ENCODE measurements at regions not wholly inside any gene's neighbourhood (a gene's known extent, or its start where the extent isn't known, plus 50 kb on each side); places are given as distances from the start of the nearest gene placed in this dataset.

DNA sequence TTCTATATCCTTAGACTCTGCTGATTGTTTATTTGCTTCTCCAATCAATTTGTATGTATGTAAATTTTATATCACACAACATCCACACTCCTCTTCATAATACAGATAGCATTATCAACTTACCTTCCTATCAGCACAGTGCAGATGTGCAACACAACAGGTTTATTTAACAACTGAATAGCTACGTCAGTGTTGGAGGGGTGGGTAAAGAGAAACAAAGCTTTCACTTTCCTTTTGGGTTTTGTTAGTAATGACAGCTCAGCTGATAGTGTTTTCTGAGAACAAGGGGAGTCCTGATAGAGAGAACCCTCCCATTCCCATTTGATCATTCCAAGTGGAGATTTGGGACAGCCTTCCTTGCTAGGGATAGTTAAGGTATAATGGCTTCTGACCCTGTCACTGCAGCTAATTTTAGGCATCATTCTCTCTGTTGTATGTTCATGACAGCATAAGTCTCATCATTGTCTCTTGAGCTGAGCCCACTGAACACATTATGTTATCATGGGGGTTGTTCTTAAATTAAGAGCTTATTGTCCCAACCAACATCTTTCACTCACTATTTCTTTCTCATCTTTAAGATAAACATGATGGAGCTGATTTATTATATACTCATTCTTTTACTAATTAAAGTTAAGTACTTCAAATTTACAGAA, 227.7 kb downstream of the GPD2 start (continued):
- TF ChIP-seq, protein P1, sequence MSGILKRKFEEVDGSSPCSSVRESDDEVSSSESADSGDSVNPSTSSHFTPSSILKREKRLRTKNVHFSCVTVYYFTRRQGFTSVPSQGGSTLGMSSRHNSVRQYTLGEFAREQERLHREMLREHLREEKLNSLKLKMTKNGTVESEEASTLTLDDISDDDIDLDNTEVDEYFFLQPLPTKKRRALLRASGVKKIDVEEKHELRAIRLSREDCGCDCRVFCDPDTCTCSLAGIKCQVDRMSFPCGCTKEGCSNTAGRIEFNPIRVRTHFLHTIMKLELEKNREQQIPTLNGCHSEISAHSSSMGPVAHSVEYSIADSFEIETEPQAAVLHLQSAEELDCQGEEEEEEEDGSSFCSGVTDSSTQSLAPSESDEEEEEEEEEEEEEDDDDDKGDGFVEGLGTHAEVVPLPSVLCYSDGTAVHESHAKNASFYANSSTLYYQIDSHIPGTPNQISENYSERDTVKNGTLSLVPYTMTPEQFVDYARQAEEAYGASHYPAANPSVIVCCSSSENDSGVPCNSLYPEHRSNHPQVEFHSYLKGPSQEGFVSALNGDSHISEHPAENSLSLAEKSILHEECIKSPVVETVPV (CRISPR knock-in tag; IDR thresholded peaks at IDR 0.05) = no peak
- no peak for TF ChIP-seq TCF4 (CRISPR knock-in tag; IDR thresholded peaks at IDR 0.05; ENCODE audit: borderline replicate concordance)
- TF ChIP-seq ZNF70 (CRISPR knock-in tag; IDR thresholded peaks at IDR 0.05) = no peak
- TF ChIP-seq RARB (CRISPR knock-in tag; IDR thresholded peaks at IDR 0.05) = no peak
- no peak for TF ChIP-seq CSDC2 (CRISPR knock-in tag; IDR thresholded peaks at IDR 0.05)
- TF ChIP-seq PPARA (CRISPR knock-in tag; IDR thresholded peaks at IDR 0.05; ENCODE audit: borderline replicate concordance) = no peak
- TF ChIP-seq, protein P2, sequence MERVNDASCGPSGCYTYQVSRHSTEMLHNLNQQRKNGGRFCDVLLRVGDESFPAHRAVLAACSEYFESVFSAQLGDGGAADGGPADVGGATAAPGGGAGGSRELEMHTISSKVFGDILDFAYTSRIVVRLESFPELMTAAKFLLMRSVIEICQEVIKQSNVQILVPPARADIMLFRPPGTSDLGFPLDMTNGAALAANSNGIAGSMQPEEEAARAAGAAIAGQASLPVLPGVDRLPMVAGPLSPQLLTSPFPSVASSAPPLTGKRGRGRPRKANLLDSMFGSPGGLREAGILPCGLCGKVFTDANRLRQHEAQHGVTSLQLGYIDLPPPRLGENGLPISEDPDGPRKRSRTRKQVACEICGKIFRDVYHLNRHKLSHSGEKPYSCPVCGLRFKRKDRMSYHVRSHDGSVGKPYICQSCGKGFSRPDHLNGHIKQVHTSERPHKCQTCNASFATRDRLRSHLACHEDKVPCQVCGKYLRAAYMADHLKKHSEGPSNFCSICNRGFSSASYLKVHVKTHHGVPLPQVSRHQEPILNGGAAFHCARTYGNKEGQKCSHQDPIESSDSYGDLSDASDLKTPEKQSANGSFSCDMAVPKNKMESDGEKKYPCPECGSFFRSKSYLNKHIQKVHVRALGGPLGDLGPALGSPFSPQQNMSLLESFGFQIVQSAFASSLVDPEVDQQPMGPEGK (CRISPR knock-in tag; IDR thresholded peaks at IDR 0.05; ENCODE audit: borderline replicate concordance) = no peak
- no peak for TF ChIP-seq BACH2 (CRISPR knock-in tag; IDR thresholded peaks at IDR 0.05; ENCODE audit: borderline replicate concordance)
- no peak for TF ChIP-seq ZFP3 (CRISPR knock-in tag; IDR thresholded peaks at IDR 0.05)
- no peak for TF ChIP-seq SNAI2 (CRISPR knock-in tag; IDR thresholded peaks at IDR 0.05)
- no peak for TF ChIP-seq ZNF565 (CRISPR knock-in tag; conservative IDR thresholded peaks at IDR 0.05; ENCODE audit: low read depth)

DNA sequence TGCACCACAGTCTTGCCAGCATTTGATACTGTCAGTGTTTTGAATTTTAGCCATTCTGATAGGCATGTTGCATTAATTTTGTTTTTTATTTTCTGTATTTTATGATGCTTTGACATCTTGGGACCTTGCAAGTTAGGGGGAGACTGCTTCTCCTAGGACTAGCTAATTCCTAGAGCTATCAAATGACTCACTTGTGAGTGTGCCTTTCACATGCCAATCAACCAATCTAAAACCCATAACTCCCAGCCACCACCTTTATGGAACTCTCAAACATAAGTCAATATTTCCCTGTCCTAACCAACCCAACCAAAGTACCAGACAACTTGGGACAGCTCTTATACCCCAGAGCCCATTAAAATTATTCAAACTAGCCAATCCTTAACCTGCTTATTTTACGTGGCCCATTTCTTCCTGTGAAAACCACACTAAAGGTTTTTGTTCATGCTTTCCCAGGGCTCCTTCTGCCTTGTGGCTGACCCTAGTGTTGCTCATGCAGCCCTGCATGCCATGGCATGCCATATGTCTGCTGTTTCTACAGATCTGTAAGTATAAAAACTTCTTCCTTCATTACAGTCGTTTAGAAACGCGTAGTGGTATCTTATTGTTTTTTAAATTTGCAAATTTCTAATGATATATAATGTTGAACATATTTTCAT, 230.1 kb downstream of the GPD2 start:
- no peak for TF ChIP-seq ZNF70 (CRISPR knock-in tag; IDR thresholded peaks at IDR 0.05)
- TF ChIP-seq, protein P3, sequence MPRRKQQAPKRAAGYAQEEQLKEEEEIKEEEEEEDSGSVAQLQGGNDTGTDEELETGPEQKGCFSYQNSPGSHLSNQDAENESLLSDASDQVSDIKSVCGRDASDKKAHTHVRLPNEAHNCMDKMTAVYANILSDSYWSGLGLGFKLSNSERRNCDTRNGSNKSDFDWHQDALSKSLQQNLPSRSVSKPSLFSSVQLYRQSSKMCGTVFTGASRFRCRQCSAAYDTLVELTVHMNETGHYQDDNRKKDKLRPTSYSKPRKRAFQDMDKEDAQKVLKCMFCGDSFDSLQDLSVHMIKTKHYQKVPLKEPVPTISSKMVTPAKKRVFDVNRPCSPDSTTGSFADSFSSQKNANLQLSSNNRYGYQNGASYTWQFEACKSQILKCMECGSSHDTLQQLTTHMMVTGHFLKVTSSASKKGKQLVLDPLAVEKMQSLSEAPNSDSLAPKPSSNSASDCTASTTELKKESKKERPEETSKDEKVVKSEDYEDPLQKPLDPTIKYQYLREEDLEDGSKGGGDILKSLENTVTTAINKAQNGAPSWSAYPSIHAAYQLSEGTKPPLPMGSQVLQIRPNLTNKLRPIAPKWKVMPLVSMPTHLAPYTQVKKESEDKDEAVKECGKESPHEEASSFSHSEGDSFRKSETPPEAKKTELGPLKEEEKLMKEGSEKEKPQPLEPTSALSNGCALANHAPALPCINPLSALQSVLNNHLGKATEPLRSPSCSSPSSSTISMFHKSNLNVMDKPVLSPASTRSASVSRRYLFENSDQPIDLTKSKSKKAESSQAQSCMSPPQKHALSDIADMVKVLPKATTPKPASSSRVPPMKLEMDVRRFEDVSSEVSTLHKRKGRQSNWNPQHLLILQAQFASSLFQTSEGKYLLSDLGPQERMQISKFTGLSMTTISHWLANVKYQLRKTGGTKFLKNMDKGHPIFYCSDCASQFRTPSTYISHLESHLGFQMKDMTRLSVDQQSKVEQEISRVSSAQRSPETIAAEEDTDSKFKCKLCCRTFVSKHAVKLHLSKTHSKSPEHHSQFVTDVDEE (CRISPR knock-in tag; IDR thresholded peaks at IDR 0.05) = no peak
- TF ChIP-seq ZFP30 (CRISPR knock-in tag; IDR thresholded peaks at IDR 0.05) = no peak
- TF ChIP-seq ESRRG (CRISPR knock-in tag; IDR thresholded peaks at IDR 0.05) = no peak
- no peak for TF ChIP-seq ZC3H10 (CRISPR knock-in tag; IDR thresholded peaks at IDR 0.05)
- no peak for TF ChIP-seq ARNTL (CRISPR knock-in tag; IDR thresholded peaks at IDR 0.05; ENCODE audit: borderline replicate concordance, low read depth)
- TF ChIP-seq, protein P4, sequence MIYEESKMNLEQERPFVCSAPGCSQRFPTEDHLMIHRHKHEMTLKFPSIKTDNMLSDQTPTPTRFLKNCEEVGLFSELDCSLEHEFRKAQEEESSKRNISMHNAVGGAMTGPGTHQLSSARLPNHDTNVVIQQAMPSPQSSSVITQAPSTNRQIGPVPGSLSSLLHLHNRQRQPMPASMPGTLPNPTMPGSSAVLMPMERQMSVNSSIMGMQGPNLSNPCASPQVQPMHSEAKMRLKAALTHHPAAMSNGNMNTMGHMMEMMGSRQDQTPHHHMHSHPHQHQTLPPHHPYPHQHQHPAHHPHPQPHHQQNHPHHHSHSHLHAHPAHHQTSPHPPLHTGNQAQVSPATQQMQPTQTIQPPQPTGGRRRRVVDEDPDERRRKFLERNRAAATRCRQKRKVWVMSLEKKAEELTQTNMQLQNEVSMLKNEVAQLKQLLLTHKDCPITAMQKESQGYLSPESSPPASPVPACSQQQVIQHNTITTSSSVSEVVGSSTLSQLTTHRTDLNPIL (CRISPR knock-in tag; IDR thresholded peaks at IDR 0.05; ENCODE audit: low read depth) = no peak
- TF ChIP-seq, protein P2 (CRISPR knock-in tag; IDR thresholded peaks at IDR 0.05; ENCODE audit: borderline replicate concordance) = no peak
- no peak for TF ChIP-seq ZNF565 (CRISPR knock-in tag; conservative IDR thresholded peaks at IDR 0.05; ENCODE audit: low read depth)
- no peak for TF ChIP-seq TOX (CRISPR knock-in tag; IDR thresholded peaks at IDR 0.05; ENCODE audit: borderline replicate concordance)
- no peak for TF ChIP-seq ZFP3 (CRISPR knock-in tag; IDR thresholded peaks at IDR 0.05)
- TF ChIP-seq SNAI2 (CRISPR knock-in tag; IDR thresholded peaks at IDR 0.05) = no peak
- no peak for TF ChIP-seq TCF4 (CRISPR knock-in tag; IDR thresholded peaks at IDR 0.05; ENCODE audit: borderline replicate concordance)
- no peak for TF ChIP-seq RARB (CRISPR knock-in tag; IDR thresholded peaks at IDR 0.05)
- TF ChIP-seq, protein P1 (CRISPR knock-in tag; IDR thresholded peaks at IDR 0.05) = no peak
- no peak for TF ChIP-seq PPARA (CRISPR knock-in tag; IDR thresholded peaks at IDR 0.05; ENCODE audit: borderline replicate concordance)
- no peak for TF ChIP-seq GLIS3 (CRISPR knock-in tag; IDR thresholded peaks at IDR 0.05)
- TF ChIP-seq CSDC2 (CRISPR knock-in tag; IDR thresholded peaks at IDR 0.05) = no peak
- TF ChIP-seq OSR1 (CRISPR knock-in tag; IDR thresholded peaks at IDR 0.05) = no peak
- ATAC-seq = no peak
